GM18505 (cell line): ENCODE measurements at regions not wholly inside any gene's neighbourhood (a gene's known extent, or its start where the extent isn't known, plus 50 kb on each side); places are given as distances from the start of the nearest gene placed in this dataset.

Experiments used
- ATAC-seq: cut with Tn5 transposase; IDR thresholded peaks from one replicate; pipeline ENCODE4 v1.9.1; 2021; ENCODE audit not compliant: unreplicated experiment
- POLR2A ChIP-seq: IDR thresholded peaks from 4 replicates; pipeline ENCODE4 v1.6.1; 2011; ENCODE audit warnings: borderline replicate concordance; ENCODE audit not compliant: insufficient read depth, insufficient read length; ENCODE audit errors: extremely low read depth

- no peak for TF ChIP-seq POLR2A
- no peak for ATAC-seq
These were observed 1111.0 kb downstream of the XPNPEP1 start for GRCh38 chr10:108812296-108812695.

GRCh38 chr10:108808228-108808627 lies 1115.1 kb downstream of the XPNPEP1 start:
- no peak for TF ChIP-seq POLR2A
- no peak for ATAC-seq

- TF ChIP-seq POLR2A = no peak
These were observed 1121.4 kb downstream of the XPNPEP1 start for GRCh38 chr10:108801775-108802517.

GRCh38 chr10:108801220-108801619 lies 1122.1 kb downstream of the XPNPEP1 start:
- TF ChIP-seq POLR2A = no peak

More at GRCh38 chr10:108801775-108802517, 1121.4 kb downstream of the XPNPEP1 start:
- no peak for ATAC-seq

DNA sequence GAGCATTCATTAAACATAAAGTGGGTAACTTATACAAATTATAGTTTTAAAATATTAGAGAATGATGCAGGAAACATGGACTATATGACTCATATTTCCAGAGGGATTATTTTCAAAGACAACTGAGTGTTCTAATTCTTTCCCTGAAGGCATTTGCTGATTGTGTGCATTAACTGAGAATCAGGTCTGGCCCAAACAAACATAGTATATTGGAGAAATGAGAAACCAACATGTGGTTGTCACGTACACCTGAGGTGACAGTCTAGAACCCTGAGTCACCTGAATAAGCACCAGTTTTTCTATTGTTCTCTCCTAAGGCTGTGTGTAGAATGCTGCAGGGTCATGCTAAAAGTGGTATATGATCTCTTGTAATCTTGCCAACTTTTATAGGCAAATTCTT lies 1125.7 kb downstream of the XPNPEP1 start:
- no peak for ATAC-seq
- no peak for TF ChIP-seq POLR2A

More at GRCh38 chr10:108801220-108801619, 1122.1 kb downstream of the XPNPEP1 start:
- no peak for ATAC-seq

DNA sequence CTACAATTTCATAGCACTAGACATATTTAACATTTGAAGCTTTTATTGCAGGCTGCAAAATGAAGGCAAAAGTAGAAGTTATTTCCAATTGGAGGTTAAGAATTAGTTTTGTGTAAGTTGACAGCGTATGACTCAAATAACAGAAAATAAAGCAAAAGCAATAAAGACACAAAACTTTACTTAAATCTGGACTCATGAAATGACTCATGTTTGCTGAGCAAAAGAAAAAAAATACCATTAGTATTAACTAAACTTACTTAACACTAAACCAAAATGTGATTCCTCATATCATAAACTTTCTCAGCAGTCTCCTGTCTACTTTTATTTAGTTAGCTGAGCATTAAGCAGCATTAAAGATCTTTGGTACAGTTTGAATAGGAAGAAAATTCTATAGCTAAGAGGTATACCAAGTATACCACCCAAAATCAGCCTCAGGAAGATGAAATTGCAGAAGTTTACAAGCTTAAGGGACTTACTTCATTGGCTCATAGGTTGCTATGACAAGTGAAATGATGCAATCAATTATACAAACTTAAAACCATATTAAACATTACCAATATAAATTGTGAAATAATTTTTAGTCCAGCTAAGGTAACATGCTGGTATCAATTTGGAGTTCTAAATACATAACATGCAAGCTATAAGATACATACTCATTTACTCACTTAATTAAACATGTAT lies 1131.4 kb downstream of the XPNPEP1 start:
- ATAC-seq = no peak
- no peak for TF ChIP-seq POLR2A

DNA sequence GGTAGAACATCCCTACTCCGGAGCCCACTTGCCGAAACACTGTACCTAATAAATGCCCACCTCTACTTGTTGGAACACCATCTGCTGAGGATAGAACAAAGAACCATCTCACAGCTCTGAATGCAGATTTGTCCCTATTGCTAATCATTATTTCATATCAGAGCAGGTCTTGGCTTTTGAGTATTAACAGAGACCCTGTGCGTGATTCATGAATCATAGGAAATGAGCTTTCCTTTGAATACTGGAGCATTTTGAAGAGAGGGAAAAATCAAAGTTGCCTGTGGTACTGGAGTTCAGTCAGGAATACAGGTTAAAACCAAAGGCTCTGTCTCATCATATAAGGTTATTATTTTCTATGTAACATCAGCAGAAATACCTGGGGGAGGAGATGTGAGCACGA lies 1132.3 kb downstream of the XPNPEP1 start:
- ATAC-seq = no peak
- TF ChIP-seq POLR2A = no peak

DNA sequence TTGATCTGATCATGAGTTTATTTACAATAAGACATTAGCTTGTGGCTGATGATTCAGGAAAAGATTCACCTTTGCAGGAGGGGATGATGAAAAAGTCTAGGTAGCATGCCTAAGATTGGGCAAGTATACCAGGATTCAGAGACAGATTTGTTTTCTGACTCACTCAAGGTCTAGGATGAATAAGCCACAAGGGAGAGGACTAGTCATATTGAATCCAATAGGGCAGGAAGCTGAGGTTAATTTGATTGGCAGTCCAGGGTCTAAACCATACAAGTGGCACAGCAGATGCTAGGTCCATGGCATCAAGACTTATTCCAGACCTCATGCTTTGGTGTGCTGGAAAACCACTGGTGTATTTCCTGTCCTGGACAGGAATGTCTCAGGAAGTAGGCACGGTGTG lies 1133.4 kb downstream of the XPNPEP1 start:
- peak; percentile 72 for ATAC-seq
- no peak for TF ChIP-seq POLR2A

DNA sequence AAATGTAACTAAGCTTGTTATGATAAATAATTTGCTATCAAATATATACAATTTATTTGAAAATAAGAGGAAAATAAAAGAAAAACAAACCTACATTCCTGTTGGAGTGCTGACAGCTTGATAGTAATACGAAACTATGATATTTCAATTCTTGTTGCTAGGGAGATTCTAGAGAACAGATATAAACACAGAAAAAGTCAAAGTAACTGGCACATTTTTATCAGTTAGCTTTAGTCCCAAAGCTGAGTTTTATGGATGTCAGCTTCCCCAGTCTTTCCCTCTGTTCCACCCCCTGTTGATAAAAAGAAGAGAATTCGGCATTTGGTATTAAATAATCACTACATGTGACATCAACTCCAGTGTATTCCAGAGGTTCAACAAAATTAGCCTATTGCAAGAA lies 1134.0 kb downstream of the XPNPEP1 start:
- no peak for TF ChIP-seq POLR2A
- ATAC-seq = no peak

- TF ChIP-seq POLR2A = no peak
- ATAC-seq = no peak
These were observed 1134.4 kb downstream of the XPNPEP1 start for GRCh38 chr10:108788891-108789290.

DNA sequence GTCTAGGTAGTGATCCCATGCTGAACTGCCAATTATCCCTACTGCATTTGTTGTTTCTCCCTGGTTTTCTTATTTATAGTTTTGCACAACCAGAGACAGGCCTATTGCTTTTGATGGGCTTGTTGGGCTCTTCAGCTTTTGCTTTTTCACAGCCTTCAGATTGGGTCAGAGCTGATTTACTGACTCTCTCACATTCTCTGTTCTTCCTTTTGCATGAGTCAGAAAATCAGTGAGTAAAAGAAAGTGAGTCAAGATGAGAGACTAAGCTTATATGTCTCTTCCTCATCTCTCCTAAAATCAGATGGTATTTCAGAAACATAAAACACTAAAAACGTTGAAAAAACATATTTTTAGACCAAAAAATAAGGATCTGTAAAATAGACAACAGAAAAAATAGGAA lies 1135.4 kb downstream of the XPNPEP1 start:
- ATAC-seq = no peak

DNA sequence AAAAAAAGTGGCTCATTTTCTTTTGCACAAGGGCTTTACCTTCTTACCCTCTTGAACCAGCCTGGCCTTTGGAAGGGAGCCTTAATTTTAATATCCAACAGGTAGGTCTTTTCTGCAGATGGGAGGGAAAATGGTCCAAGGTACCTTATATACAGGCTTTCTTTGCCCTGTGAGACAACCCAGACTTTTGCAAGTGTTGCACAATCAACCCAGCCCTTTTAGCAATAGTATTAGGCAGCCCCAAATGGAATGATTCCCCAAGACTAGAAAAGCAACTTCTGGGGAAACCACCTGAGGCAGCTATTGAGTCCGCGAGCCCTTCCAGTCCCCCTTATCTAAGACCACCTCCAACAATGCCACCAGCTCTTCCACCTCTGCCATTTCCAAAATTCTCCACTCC lies 1138.3 kb downstream of the XPNPEP1 start:
- TF ChIP-seq POLR2A = no peak
- no peak for ATAC-seq

More for the DNA sequence above, 1135.4 kb downstream of the XPNPEP1 start:
- no peak for TF ChIP-seq POLR2A

GRCh38 chr10:108784534-108784933 lies 1138.8 kb downstream of the XPNPEP1 start:
- TF ChIP-seq POLR2A = no peak
- no peak for ATAC-seq

DNA sequence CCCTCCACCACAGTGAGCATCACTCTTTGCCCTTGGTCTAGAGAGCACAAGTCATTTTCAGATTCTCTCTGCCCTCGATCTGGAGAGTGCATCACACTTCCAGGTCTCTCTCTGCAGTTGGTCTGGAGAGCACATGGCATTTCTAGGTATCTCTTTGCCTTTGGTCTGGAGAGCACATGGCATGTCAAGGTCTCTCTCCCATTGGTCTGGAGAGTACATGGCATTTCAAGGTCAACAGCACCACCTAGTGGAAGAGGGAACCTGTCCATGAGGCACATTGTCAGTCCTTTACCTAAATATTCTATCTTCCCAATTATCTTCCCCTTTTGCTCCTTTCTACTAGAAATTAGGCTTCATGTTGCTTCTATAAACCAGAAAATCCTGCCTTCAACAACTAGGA lies 1139.4 kb downstream of the XPNPEP1 start:
- TF ChIP-seq POLR2A = no peak
- peak; percentile 83 for ATAC-seq
